Fibroblast of the aortic adventitia (primary cell): ENCODE measurements at regions not wholly inside any gene's neighbourhood (a gene's known extent, or its start where the extent isn't known, plus 50 kb on each side); places are given as distances from the start of the nearest gene placed in this dataset.

ENCODE experiments used
- DNase-seq: peaks from one replicate; pipeline ENCODE4 v3.0.0-alpha.2; 2010; ENCODE audit warnings: low read depth
- H3K4me3 ChIP-seq: 2 replicates; pipeline ENCODE4 v1.5.1; 2011; ENCODE audit warnings: low read depth, mild to moderate bottlenecking, control low read depth, low read length, moderate library complexity
- TF ChIP-seq, protein P1 (sequence below): IDR thresholded peaks from 2 replicates; pipeline ENCODE4 v1.5.1; 2011; ENCODE audit warnings: mild to moderate bottlenecking, low read length, control low read depth, inconsistent platforms; ENCODE audit not compliant: insufficient read depth

GRCh38 chr6:134680433-134680832 lies 269.5 kb downstream of the ALDH8A1 start:
- no peak overlapping the region for H3K4me3 ChIP-seq
- DNase-seq: no peak
- TF ChIP-seq, protein P1, sequence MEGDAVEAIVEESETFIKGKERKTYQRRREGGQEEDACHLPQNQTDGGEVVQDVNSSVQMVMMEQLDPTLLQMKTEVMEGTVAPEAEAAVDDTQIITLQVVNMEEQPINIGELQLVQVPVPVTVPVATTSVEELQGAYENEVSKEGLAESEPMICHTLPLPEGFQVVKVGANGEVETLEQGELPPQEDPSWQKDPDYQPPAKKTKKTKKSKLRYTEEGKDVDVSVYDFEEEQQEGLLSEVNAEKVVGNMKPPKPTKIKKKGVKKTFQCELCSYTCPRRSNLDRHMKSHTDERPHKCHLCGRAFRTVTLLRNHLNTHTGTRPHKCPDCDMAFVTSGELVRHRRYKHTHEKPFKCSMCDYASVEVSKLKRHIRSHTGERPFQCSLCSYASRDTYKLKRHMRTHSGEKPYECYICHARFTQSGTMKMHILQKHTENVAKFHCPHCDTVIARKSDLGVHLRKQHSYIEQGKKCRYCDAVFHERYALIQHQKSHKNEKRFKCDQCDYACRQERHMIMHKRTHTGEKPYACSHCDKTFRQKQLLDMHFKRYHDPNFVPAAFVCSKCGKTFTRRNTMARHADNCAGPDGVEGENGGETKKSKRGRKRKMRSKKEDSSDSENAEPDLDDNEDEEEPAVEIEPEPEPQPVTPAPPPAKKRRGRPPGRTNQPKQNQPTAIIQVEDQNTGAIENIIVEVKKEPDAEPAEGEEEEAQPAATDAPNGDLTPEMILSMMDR: no peak

DNA sequence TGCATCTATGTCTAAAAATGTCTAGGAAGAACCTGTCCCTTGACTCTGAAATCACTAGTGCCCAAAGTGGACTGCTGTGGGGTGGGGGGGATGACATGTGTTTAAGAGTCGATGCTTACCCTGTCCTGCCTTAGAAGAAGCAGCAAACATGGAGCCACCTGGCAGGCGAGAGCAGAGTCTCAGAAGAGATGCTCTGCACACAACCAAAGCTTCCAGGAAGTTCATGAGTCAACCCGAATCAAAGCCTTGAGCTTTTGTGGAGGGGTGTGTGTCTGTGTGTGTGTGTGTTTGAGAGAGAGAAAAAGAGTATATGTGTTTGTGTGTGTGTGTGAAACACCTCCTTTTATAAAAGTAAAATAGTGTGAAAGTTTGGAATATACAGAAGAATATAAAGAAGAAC lies 269.9 kb downstream of the ALDH8A1 start:
- TF ChIP-seq, protein P1: no peak
- no peak for DNase-seq
- H3K4me3 ChIP-seq: no peak overlapping the region

- DNase-seq: peak; percentile 59
- TF ChIP-seq, protein P1: no peak
- no peak overlapping the region for H3K4me3 ChIP-seq
Observed at GRCh38 chr6:134678436-134678889, 271.4 kb downstream of the ALDH8A1 start.

- no peak overlapping the region for H3K4me3 ChIP-seq
- TF ChIP-seq, protein P1: no peak
- DNase-seq: no peak
Observed at GRCh38 chr6:134676307-134677281, 273.3 kb downstream of the ALDH8A1 start.

DNA sequence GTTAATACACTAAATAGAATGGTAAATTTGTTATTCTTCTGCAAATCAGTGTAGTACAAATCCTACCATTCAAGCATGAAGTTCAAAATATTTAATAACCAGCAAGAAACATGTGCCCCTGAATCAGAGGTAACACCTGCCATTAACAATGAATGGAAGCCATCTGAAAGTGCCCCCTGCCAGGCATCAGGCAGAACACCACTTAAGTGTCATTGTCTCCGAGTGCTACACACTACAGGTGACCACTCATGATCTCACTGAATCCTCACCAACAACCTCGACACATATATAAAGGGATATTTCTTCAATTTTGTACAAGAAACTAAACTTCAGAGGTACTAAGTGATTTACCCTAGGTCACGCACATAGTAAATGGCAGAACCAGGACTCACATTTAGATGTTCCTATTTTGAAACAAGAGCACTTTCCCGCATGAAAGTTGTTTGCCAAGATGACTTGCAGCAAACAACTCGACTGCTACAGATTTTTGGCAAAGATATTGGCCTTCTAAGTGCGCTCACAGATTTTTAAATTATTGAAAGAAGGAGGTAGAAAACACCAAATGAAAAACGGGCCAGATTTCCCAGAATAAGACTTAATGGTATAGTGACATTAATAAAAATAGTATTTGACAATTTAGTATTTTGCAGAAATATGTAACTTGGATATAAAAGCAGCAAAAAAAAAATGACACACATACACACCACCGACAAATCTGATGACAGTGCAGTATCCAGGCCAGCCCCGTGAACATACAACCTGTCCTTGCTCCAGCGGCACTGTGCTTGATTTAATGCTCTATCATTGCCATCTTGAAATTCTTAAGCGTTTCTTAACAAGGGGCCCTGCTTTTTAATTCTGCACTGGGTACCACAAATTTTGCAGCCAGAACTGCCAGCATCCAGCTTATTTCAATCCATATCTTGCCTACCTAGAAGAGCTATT lies 274.5 kb downstream of the ALDH8A1 start:
- H3K4me3 ChIP-seq: no peak overlapping the region
- DNase-seq: no peak
- TF ChIP-seq, protein P1: no peak

DNA sequence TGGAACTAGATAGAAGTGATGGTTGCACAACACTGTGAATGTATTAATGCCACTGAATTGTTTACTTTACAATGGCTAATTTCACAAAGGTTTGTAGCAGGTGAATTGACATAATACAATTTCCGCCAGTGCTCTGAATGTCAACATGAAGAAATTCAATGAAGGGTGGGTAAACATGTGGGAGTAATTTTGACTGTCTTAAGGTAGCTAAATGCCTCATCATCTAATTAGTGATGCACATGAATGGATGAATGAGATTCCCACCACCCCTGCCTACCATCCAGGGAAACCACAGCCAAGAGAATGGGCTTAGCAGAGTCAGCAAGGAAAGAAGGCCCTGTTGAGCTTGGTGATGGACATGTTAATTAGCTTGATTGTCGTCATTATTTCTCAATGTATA lies 275.3 kb downstream of the ALDH8A1 start:
- DNase-seq: no peak
- H3K4me3 ChIP-seq: no peak overlapping the region
- TF ChIP-seq, protein P1: no peak
